HG02884 (cell line): ENCODE measurements at regions not wholly inside any gene's neighbourhood (a gene's known extent, or its start where the extent isn't known, plus 50 kb on each side); places are given as distances from the start of the nearest gene placed in this dataset.
"Not testable (repeated sequence)": the region's sequence is repeated elsewhere in the genome, so short reads cannot be mapped to it uniquely, and the experiment has no call there.

Experiments used
- ATAC-seq: cut with Tn5 transposase; IDR thresholded peaks from one replicate; pipeline ENCODE4 v1.9.1; 2021; ENCODE audit warnings: mild to moderate bottlenecking, moderate library complexity; ENCODE audit not compliant: unreplicated experiment

DNA sequence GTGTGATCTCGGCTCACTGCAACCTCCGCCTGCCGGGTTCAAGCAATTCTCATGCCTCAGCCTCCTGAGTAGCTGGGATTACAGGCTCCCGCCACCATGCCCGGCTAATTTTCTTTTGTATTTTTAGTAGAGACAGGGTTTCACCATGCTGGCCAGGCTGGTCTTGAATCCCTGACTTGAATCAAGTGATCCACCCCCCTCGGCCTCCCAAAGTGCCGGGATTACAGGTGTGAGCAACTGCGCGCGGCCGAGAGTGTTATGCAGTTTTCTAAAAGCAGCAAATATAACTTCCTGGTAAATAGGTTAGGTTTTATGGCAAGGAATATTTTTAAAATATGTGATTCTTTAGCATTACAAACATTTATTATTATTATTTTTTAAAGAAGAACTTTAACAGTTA lies 592.8 kb upstream of the PRR20A start:
- ATAC-seq = not testable (repeated sequence)

GRCh38 chr13:56558698-56559320 lies 581.9 kb upstream of the PRR20A start:
- ATAC-seq = no peak

DNA sequence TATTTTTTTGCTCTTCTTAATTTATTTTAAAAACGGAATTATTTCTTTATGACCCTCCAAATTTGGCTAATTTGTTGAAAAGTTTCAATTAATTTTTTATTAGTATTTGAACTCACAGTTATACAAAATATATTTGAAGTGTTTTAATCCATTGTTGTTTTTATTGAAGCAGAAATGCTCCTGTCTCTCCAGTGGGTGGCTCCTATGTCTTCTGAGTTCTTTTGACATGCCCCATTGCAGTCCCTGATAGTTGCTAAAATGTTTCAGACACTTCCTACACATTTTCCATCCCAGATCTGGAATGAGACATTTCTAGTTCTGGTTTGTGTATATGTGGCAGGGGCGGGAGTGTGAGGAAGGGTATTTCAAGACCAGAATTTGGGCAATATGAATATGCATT lies 579.4 kb upstream of the PRR20A start:
- no peak for ATAC-seq

DNA sequence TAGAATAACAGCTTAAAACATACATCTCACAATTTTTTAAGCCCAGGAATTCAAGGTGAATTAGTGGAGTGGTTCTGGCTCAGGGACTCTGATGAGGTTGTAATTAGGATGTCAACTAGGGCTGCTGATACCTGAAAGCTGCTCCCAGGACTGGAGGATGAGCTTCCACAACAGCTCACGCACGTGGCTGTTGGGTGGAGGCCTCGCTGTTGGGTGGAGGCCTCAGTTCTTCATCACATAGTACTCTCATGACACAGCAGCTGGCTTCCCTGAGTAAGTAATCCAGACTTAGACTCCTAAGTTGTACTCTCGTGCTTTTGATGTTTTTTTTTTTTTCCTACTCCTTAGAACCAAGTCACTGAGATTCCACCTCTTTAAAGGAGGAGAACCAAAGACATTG lies 577.1 kb upstream of the PRR20A start:
- no peak for ATAC-seq

DNA sequence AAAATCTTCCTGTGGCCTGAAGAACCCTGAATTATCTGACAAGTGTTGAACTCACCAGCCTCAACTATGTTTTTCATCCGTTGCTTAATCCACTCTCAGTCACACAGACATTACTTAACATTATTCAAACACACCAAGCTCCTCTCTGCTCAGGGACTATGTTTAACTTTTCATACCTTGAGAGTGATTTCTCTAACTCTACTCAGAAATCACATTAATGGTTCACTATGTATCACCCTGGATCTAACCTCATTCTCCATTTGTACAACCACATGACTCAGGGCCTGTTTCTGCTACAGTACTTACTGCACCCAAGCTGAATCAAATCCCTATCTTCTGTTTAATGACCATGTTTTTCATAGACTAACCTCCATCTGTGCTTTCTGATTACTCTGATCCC lies 553.7 kb upstream of the PRR20A start:
- no peak for ATAC-seq

DNA sequence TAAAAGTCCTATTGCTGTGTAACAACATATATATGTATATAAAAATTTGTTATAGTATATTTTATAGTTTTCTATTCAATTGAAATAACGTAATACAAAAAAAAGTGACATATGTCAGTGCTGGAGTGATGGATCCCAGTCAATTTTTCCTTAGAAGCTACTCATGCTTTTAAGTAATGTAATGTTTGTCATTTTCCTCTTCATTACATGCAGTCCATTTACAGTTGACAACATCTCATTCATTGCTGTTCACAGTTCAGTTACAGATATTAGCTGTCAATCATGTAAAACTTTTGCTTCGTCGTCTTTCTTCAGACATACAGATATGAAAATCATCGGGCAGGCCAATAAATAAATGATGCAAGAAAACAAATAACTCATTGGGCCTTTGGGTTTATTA lies 525.1 kb upstream of the PRR20A start:
- no peak for ATAC-seq

- ATAC-seq = no peak
These were observed 517.9 kb upstream of the PRR20A start for GRCh38 chr13:56622840-56623239.

DNA sequence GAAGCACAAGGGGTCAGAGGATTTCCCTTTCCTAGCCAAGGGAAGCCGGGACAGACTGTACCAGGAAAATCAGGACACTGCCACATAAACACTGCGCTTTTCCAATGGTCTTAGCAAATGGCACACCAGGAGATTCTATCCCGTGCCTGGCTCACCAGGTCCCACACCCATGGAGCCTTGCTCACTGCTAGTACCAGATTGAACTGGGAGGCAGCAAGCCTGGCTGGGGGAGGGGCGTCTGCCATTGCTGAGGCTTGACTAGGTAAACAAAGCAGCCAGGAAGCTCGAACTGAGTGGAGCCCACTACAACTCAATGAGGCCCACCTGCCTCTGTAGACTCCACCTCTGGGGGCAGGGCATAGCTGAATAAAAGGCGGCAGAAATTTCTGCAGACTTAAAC lies 511.8 kb upstream of the PRR20A start:
- not testable (repeated sequence) for ATAC-seq

DNA sequence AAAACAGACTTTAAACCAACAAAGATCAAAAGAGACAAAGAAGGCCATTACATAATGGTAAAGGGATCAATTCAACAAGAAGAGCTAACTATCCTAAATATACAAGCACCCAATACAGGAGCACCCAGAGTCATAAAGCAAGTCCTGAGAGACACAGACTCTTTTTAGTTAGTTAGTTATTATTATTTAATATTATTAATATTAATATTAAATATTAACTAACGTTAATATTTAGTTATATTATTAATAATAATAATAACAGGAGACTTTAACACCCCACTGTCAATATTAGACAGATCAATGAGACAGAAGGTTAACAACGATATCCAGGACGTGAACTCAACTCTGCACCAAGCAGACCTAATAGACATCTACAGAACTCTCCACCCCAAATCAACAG lies 509.7 kb upstream of the PRR20A start:
- ATAC-seq = not testable (repeated sequence)

- no peak for ATAC-seq
These were observed 487.7 kb upstream of the PRR20A start for GRCh38 chr13:56653043-56653442.

- ATAC-seq = no peak
These were observed 481.7 kb upstream of the PRR20A start for GRCh38 chr13:56659041-56659471.

DNA sequence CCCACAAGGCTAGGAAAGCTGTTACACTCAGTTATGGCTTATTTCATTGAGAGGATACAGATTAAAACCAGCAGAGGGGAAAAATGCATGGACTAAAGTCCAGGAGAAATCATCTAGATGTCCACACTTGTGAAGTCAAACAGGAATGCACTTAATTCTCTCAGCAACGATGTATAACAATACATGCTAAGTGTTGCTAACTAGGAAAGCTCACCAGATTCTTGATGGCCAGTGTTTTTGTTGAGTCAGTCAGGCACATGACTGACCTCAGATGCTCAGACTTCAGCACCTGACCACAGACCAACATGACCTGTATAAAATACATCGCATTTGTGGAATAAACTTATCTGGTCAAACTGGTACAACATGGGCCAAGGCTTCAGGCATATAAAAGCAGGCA lies 470.2 kb upstream of the PRR20A start:
- ATAC-seq = no peak

DNA sequence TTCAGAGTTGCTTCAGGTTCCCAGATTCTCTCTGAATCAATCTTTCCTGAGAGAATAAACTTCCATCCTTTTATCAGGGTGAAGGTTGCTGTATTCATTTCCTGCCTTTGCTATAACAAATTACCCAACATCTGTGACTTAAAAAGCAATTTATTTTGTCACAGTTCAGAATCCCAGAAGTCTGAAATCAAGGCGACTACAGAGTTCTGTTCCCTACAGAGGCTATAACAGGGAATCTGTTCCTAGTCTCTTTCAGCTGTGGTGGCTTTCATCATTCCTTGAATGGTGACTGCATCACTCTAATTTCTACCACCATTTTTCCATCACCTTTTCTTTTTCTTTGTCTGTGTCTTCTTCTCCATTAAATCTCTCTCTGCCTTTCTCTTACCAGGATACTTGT lies 459.3 kb upstream of the PRR20A start:
- no peak for ATAC-seq

GRCh38 chr13:56687131-56687530 lies 453.6 kb upstream of the PRR20A start:
- ATAC-seq = no peak

- ATAC-seq = no peak
These were observed 443.7 kb upstream of the PRR20A start for GRCh38 chr13:56697011-56697410.

DNA sequence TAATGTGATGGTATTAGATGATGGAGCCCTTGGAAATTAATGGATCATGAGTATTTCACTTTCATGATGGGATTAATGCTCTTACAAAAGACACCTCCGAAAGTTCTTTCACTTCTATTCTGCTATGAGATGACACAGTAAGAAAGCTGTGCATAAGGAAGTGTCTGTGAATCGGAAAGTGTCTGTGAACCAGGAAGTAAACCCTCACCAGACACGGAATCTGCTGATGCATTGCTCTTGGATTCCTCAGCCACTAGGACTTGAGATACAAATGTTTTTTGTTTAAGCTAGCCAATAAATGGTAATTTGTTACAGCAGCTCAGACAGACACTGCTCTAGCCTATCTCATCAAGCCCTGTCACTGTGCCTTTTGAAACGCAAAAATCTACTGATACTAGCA lies 440.4 kb upstream of the PRR20A start:
- ATAC-seq = no peak

DNA sequence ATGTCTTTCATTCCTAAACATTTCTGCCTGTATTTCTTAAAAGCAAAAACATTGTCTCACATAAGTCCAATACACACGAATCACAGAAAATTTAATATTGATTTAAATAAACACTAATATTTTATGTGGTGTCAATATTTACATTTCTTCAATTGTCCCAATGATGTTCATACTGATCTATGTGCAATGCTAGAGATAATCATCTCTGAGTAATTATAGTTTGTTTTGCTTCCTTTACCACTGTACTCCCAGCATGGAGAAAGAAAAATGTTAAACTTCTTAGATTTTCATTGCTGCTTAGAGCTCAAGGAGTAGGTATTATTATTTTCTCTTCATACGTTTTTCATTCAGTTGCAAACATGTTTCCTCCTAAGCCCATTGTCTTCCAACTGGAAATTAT lies 434.2 kb upstream of the PRR20A start:
- no peak for ATAC-seq

DNA sequence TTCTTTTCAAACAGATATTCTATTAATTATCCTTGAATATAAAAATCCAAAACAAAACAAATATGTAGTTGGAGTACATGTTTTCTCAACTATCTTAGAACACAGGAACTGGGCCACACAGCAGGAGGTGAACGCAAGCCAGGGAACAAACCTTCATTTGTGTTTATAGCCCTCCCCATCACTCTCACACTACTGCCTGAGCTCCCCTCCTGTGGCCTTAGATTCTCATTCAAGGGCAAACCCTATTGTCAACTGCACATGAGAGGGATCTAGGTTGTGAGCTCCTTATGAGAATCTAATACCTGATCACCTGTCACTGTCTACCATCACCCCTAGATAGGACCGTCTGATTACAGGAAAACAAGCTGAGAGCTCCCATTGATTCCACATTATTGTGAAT lies 427.1 kb upstream of the PRR20A start:
- no peak for ATAC-seq

- ATAC-seq = no peak
These were observed 421.9 kb upstream of the PRR20A start for GRCh38 chr13:56718791-56719190.

DNA sequence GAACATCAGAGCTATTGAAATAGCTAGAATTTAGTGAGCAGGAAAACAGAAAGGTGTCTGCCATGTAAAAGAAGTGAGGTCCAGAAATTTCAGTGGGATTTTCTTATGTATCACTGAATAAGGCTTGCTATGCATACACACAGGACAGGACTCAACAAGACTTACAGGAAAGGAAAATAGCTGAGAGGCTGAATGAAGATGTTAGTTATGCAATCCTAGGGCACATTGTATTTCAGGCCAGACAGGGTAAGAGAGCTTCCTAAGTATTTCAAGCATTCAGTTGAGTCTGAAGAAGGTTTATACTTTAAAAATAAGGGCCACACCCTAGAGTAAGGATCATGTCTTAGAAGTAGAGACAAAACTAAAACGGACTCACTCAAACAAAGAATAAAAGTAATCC lies 419.9 kb upstream of the PRR20A start:
- no peak for ATAC-seq

GRCh38 chr13:56735537-56735942 lies 405.2 kb upstream of the PRR20A start:
- ATAC-seq = no peak

- no peak for ATAC-seq
These were observed 403.8 kb upstream of the PRR20A start for GRCh38 chr13:56736966-56737365.

DNA sequence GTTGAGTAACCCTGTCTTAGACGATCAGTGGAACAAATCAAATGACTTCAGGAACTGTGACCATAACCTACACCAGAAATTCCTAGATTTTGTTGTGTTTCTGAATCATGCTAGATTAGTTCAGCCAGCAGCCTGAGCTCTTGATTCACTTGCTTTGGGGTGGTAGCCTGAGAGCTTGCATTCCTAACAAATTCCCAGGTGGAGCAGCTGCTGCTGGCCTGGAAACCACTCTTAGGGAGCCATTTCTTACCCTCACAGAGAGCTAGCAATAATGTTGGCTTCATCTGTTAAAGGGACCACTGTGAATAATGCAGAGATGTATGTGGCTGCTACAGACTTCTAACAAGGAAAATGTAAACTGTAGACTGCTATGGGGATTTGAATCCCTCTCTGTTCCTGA lies 388.1 kb upstream of the PRR20A start:
- no peak for ATAC-seq
